Peyer's patch (tissue), 4 donors: ENCODE measurements at regions not wholly inside any gene's neighbourhood (a gene's known extent, or its start where the extent isn't known, plus 50 kb on each side); places are given as distances from the start of the nearest gene placed in this dataset.

Experiments used
- DNase-seq, 3 donors: peaks; one replicate each; pipeline ENCODE4 v3.0.0-alpha.2; 2017 to 2019
- H3K27ac ChIP-seq, 4 donors: fragments of 200-600 bp; sonication (generic); one replicate each; pipeline ENCODE4 v1.5.1; 2016 to 2019
- H3K27me3 ChIP-seq, 2 donors: fragments of 200-600 bp; sonication (generic); one replicate each; pipeline ENCODE4 v1.5.1; 2019
- H3K36me3 ChIP-seq, 3 donors: fragments of 200-600 bp; sonication (generic); one replicate each; pipeline ENCODE4 v1.5.1; 2016 to 2019
- H3K4me1 ChIP-seq, 4 donors: fragments of 200-600 bp; sonication (generic); one replicate each; pipeline ENCODE4 v1.5.1; 2016 to 2019
- H3K4me3 ChIP-seq, 4 donors: fragments of 200-600 bp; sonication (generic); 1 replicate in 3 of 4; 2 replicates in 1 of 4; pipeline ENCODE4 v1.5.1; 2016 to 2019; ENCODE audit warnings: mild to moderate bottlenecking in 1 of 4
- H3K9me3 ChIP-seq, 4 donors: fragments of 200-600 bp; sonication (generic); one replicate each; pipeline ENCODE4 v1.5.1; 2016 to 2019; ENCODE audit warnings: mild to moderate bottlenecking in 1 of 4
- CTCF ChIP-seq, 6 experiments: fragments of 450-650 bp in 4 of 6; fragments of 200-600 bp in 2 of 6; sonication (generic) in 1 of 6; IDR thresholded peaks; one replicate each; pipeline ENCODE4 v1.5.1; 2017 to 2019; ENCODE audit warnings: antibody characterized with exemption in 6 of 6, mild to moderate bottlenecking in 3 of 6, moderate library complexity in 1 of 6
- POLR2A ChIP-seq, 2 donors: fragments of 450-650 bp; IDR thresholded peaks; one replicate each; pipeline ENCODE4 v1.5.1; 2017; ENCODE audit warnings: antibody characterized with exemption in 2 of 2, mild to moderate bottlenecking in 2 of 2, moderate library complexity in 2 of 2

GRCh38 chr15:69658411-69658945, 205.9 kb downstream of the RPLP1 start:
- Histone ChIP-seq H3K36me3 (no peaks in the 10 kb centered on the region), H3K4me3 (no peak overlapping the region), H3K9me3 (peaks cover 0 to 3% (median 0%) of the 10 kb centered on the region in 4 donors), H3K4me1 (no peaks in the 10 kb centered on the region), H3K27me3 (no peaks in the 10 kb centered on the region), H3K27ac (no peak overlapping the region)
- no peak for TF ChIP-seq POLR2A (IDR thresholded peaks at IDR 0.05)
- no peak for TF ChIP-seq CTCF (IDR thresholded peaks at IDR 0.05)
- DNase-seq, result no peak

- no peaks in the 10 kb centered on the region for H3K27me3 ChIP-seq
- no peak overlapping the region for H3K27ac ChIP-seq
- no peak for DNase-seq
- H3K36me3 ChIP-seq, result no peaks in the 10 kb centered on the region
- no peaks in the 10 kb centered on the region for H3K4me1 ChIP-seq
- peaks cover 0 to 3% (median 0%) of the 10 kb centered on the region in 4 donors for H3K9me3 ChIP-seq
- TF ChIP-seq POLR2A (IDR thresholded peaks at IDR 0.05), result no peak
- TF ChIP-seq CTCF (IDR thresholded peaks at IDR 0.05), result no peak
- H3K4me3 ChIP-seq, result no peak overlapping the region
Observed at GRCh38 chr15:69659454-69660050, 206.9 kb downstream of the RPLP1 start.

- no peak for DNase-seq
- peaks cover 0 to 3% (median 0%) of the 10 kb centered on the region in 4 donors for H3K9me3 ChIP-seq
- TF ChIP-seq CTCF (IDR thresholded peaks at IDR 0.05), result no peak
- no peak for TF ChIP-seq POLR2A (IDR thresholded peaks at IDR 0.05)
- no peak overlapping the region for H3K27ac ChIP-seq
- H3K36me3 ChIP-seq, result no peaks in the 10 kb centered on the region
- no peaks in the 10 kb centered on the region for H3K4me1 ChIP-seq
- H3K4me3 ChIP-seq, result no peak overlapping the region
- H3K27me3 ChIP-seq, result no peaks in the 10 kb centered on the region
Observed at GRCh38 chr15:69660114-69660513, 207.5 kb downstream of the RPLP1 start.

GRCh38 chr15:69660658-69661405, 208.2 kb downstream of the RPLP1 start:
- Histone ChIP-seq H3K27ac (no peak overlapping the region), H3K4me1 (peaks cover 0 to 7% (median 3%) of the 10 kb centered on the region in 4 donors), H3K4me3 (no peak overlapping the region), H3K9me3 (peaks cover 0 to 3% (median 0%) of the 10 kb centered on the region in 4 donors), H3K27me3 (no peaks in the 10 kb centered on the region), H3K36me3 (no peaks in the 10 kb centered on the region)
- no peak for DNase-seq
- TF ChIP-seq CTCF (IDR thresholded peaks at IDR 0.05) (no peak), POLR2A (IDR thresholded peaks at IDR 0.05) (no peak)

GRCh38 chr15:69661446-69661845, 208.8 kb downstream of the RPLP1 start:
- Histone ChIP-seq H3K4me3 (no peak overlapping the region), H3K27me3 (no peaks in the 10 kb centered on the region)

More at GRCh38 chr15:69661446-69661845, 208.8 kb downstream of the RPLP1 start:
- Histone ChIP-seq H3K27ac (no peak overlapping the region), H3K36me3 (no peaks in the 10 kb centered on the region), H3K4me1 (peaks cover 0 to 12% (median 9%) of the 10 kb centered on the region in 4 donors), H3K9me3 (peaks cover 0 to 3% (median 0%) of the 10 kb centered on the region in 4 donors)
- DNase-seq, result no peak
- no peak for TF ChIP-seq CTCF (IDR thresholded peaks at IDR 0.05)
- TF ChIP-seq POLR2A (IDR thresholded peaks at IDR 0.05), result no peak
